Prostate gland (tissue), 2 donors: ENCODE measurements at regions not wholly inside any gene's neighbourhood (a gene's known extent, or its start where the extent isn't known, plus 50 kb on each side); places are given as distances from the start of the nearest gene placed in this dataset.

Experiments
- CTCF ChIP-seq, 4 experiments: fragments of 200-600 bp in 2 of 4; fragments of 450-650 bp in 2 of 4; sonication (generic) in 2 of 4; IDR thresholded peaks; 1 replicate in 3 of 4; 2 replicates in 1 of 4; pipeline ENCODE4 v1.5.1; 2016 to 2019; ENCODE audit warnings: antibody characterized with exemption in 4 of 4, mild to moderate bottlenecking in 2 of 4, moderate library complexity in 2 of 4
- POLR2A ChIP-seq: fragments of 450-650 bp; IDR thresholded peaks from one replicate; pipeline ENCODE4 v1.6.1; 2016; ENCODE audit warnings: antibody characterized with exemption, mild to moderate bottlenecking
- POLR2AphosphoS5 ChIP-seq: sonication (generic); formaldehyde crosslinking; IDR thresholded peaks from one replicate; pipeline ENCODE4 v1.6.1; 2017; ENCODE audit warnings: antibody characterized with exemption

- no peak for TF ChIP-seq CTCF (IDR thresholded peaks at IDR 0.05)
- no peak for TF ChIP-seq POLR2AphosphoS5
- TF ChIP-seq POLR2A: no peak
Observed at GRCh38 chr22:49274754-49275380, 552.8 kb downstream of the BRD1 start.
